ENCODE measurements at regions not wholly inside any gene's neighbourhood (a gene's known extent, or its start where the extent isn't known, plus 50 kb on each side); places are given as distances from the start of the nearest gene placed in this dataset.

DNA sequence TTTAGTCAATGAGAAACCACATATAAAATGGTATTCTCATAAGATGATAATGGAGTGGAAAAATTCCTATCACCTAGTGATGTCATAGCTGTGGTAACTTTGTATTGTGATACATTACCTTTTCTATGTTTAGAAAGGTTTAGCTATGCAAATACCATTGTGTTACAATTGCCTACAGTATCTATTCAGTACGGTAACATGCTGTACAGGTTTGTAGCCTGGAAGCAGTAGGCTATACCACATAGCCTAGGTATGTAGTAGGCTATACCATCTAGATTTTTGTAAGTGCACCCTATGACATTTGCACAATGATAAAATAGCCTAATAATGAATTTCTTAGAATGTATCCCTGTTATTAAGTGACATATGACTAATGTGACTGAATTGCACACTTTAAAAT is 50.5 kb upstream of the CCDC196 start:
- no peak for DNase-seq (ENCODE audit: low read depth in 4 of 4, low spot score in 2 of 4)

All from left renal cortex interstitium (tissue), 4 donors.